H1 (cell line): ENCODE measurements at regions not wholly inside any gene's neighbourhood (a gene's known extent, or its start where the extent isn't known, plus 50 kb on each side); places are given as distances from the start of the nearest gene placed in this dataset.

Experiments used
- BACH1 ChIP-seq: IDR thresholded peaks from 2 replicates; pipeline ENCODE4 v1.6.1; 2012; ENCODE audit warnings: low read length, improper control_type of control experiment
- CREB1 ChIP-seq: IDR thresholded peaks from 2 replicates; pipeline ENCODE4 v1.6.1; 2012; ENCODE audit warnings: inconsistent platforms
- EP300 ChIP-seq, 2 experiments: IDR thresholded peaks; 1 replicate in 1 of 2; 2 replicates in 1 of 2; pipeline ENCODE4 v1.6.1; 2011 to 2012; ENCODE audit warnings: low read depth in 2 of 2, low read length in 2 of 2, mild to moderate bottlenecking in 2 of 2, borderline replicate concordance in 1 of 2, inconsistent platforms in 1 of 2, moderate library complexity in 1 of 2
- HDAC2 ChIP-seq, 2 experiments: fragments of 300-600 bp in 1 of 2; sonication (generic) in 1 of 2; IDR thresholded peaks; 2 replicates each; pipeline ENCODE4 v1.6.1; 2011 to 2012; ENCODE audit warnings: low read depth in 2 of 2, low read length in 2 of 2, mild to moderate bottlenecking in 2 of 2, moderate library complexity in 2 of 2, borderline replicate concordance in 1 of 2, inconsistent platforms in 1 of 2
- MAFK ChIP-seq: IDR thresholded peaks from 2 replicates; pipeline ENCODE4 v1.6.1; 2012; ENCODE audit warnings: low read depth, mild to moderate bottlenecking, improper control_type of control experiment, low read length
- POLR2A ChIP-seq, 2 experiments: IDR thresholded peaks; 1 replicate in 1 of 2; 2 replicates in 1 of 2; pipeline ENCODE4 v1.6.1; 2011; ENCODE audit warnings: low read depth in 2 of 2, low read length in 2 of 2, mild to moderate bottlenecking in 2 of 2; ENCODE audit errors: control extremely low read depth in 1 of 2
- RAD21 ChIP-seq, 2 experiments: IDR thresholded peaks in 1 of 2; conservative IDR thresholded peaks in 1 of 2; 2 replicates each; pipeline ENCODE4 v1.6.1; 2011; ENCODE audit warnings: low read depth in 2 of 2, low read length in 2 of 2, improper control_type of control experiment in 1 of 2, inconsistent platforms in 1 of 2, mild to moderate bottlenecking in 1 of 2, moderate library complexity in 1 of 2
- SIN3A ChIP-seq, 2 experiments: IDR thresholded peaks in 1 of 2; conservative IDR thresholded peaks in 1 of 2; 2 replicates each; pipeline ENCODE4 v1.6.1; 2011 to 2012; ENCODE audit warnings: low read length in 2 of 2, improper control_type of control experiment in 1 of 2, low read depth in 1 of 2, mild to moderate bottlenecking in 1 of 2
- SP2 ChIP-seq: IDR thresholded peaks from 2 replicates; pipeline ENCODE4 v1.6.1; 2012; ENCODE audit warnings: mild to moderate bottlenecking, low read length, inconsistent platforms
- TAF1 ChIP-seq: IDR thresholded peaks from 2 replicates; pipeline ENCODE4 v1.6.1; 2011; ENCODE audit warnings: mild to moderate bottlenecking, low read depth, low read length
- TCF12 ChIP-seq: IDR thresholded peaks from 2 replicates; pipeline ENCODE4 v1.6.1; 2011; ENCODE audit warnings: low read depth, mild to moderate bottlenecking, low read length
- TEAD4 ChIP-seq: IDR thresholded peaks from 2 replicates; pipeline ENCODE4 v1.6.1; 2012; ENCODE audit warnings: low read depth, low read length, inconsistent platforms, mixed read lengths
- ZNF274 ChIP-seq: IDR thresholded peaks from 2 replicates; pipeline ENCODE4 v1.7.0; 2012; ENCODE audit warnings: low read length, borderline replicate concordance; ENCODE audit errors: extremely low read depth
- TF ChIP-seq, protein P1 (sequence below), 3 experiments: IDR thresholded peaks; 1 replicate in 2 of 3; 2 replicates in 1 of 3; pipeline versions ENCODE4 v1.5.1 to v1.6.1; 2011; ENCODE audit warnings: low read length in 3 of 3, mild to moderate bottlenecking in 3 of 3, inconsistent platforms in 2 of 3, low read depth in 1 of 3, moderate library complexity in 1 of 3; ENCODE audit not compliant: insufficient read depth in 1 of 3; ENCODE audit errors: control extremely low read depth in 1 of 3

DNA sequence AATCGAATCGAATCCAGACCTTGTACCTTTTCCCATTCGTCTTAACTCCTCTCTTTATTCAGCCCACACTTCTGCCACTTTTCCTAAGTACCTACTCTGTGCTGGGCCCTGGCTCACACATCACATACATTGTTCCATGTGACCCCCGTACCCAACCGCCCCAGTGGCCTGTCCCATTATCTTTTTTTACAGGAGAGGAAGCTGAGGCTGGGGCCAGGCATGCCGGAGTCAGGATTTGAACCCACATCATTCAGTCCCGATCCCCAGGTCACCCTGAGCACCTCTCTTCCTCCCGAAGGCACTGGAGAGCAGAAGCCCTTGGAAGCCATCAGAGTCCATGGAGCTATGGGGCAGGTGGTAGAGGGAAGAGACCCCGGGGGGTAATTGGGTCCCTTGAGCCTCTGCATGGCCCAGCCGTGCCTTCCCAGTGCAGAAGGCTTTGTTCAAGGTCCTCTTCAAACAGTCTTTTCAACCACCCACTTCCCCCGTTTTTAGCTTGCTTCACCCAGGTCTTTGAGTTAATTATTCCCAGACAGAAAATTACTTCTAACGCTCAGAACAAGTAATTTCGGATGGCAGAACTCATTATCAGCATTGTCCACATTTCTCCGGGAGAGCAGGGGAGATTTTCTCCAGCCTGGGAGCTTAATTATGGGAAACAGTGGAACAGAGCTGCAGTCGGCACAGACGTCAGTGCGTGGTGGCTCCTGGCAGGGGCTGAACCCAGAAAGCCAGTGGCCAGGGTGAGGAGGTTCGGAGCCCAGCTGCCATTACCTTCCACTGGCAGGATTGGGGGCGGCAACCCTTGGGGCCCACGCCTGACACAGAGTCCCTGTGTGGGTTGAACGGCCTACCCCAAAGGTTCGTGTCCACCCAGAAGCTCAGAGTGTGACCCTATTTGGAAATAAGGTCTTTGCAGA, 82.4 kb upstream of the RTL6 start:
- no peak for TF ChIP-seq EP300 (IDR thresholded peaks at IDR 0.05; ENCODE audit: borderline replicate concordance in 1 of 2, low read depth in 2 of 2, low read length in 2 of 2)
- TF ChIP-seq, protein P1, sequence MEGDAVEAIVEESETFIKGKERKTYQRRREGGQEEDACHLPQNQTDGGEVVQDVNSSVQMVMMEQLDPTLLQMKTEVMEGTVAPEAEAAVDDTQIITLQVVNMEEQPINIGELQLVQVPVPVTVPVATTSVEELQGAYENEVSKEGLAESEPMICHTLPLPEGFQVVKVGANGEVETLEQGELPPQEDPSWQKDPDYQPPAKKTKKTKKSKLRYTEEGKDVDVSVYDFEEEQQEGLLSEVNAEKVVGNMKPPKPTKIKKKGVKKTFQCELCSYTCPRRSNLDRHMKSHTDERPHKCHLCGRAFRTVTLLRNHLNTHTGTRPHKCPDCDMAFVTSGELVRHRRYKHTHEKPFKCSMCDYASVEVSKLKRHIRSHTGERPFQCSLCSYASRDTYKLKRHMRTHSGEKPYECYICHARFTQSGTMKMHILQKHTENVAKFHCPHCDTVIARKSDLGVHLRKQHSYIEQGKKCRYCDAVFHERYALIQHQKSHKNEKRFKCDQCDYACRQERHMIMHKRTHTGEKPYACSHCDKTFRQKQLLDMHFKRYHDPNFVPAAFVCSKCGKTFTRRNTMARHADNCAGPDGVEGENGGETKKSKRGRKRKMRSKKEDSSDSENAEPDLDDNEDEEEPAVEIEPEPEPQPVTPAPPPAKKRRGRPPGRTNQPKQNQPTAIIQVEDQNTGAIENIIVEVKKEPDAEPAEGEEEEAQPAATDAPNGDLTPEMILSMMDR (IDR thresholded peaks at IDR 0.05; ENCODE audit: control extremely low read depth in 1 of 3, insufficient read depth in 1 of 3, low read depth in 1 of 3, low read length in 3 of 3): no peak
- no peak for TF ChIP-seq SP2
- TF ChIP-seq ZNF274: no peak
- no peak for TF ChIP-seq HDAC2 (IDR thresholded peaks at IDR 0.05; ENCODE audit: borderline replicate concordance in 1 of 2, low read depth in 2 of 2, low read length in 2 of 2)
- TF ChIP-seq TCF12: no peak
- TF ChIP-seq TEAD4: no peak
- TF ChIP-seq SIN3A (conservative IDR thresholded peaks at IDR 0.05 in 1 of 2, IDR thresholded peaks at IDR 0.05 in 1 of 2; ENCODE audit: low read depth in 1 of 2, low read length in 2 of 2): no peak
- no peak for TF ChIP-seq CREB1
- TF ChIP-seq POLR2A (IDR thresholded peaks at IDR 0.05; ENCODE audit: control extremely low read depth in 1 of 2, low read depth in 2 of 2, low read length in 2 of 2): no peak
- TF ChIP-seq MAFK: no peak
- no peak for TF ChIP-seq TAF1
- no peak for TF ChIP-seq RAD21 (IDR thresholded peaks at IDR 0.05 in 1 of 2, conservative IDR thresholded peaks at IDR 0.05 in 1 of 2; ENCODE audit: low read depth in 2 of 2, low read length in 2 of 2)
- no peak for TF ChIP-seq BACH1
